RWPE2 (cell line): ENCODE measurements at regions not wholly inside any gene's neighbourhood (a gene's known extent, or its start where the extent isn't known, plus 50 kb on each side); places are given as distances from the start of the nearest gene placed in this dataset.

Experiments
- ATAC-seq: fragments of 200-7000 bp; cut with Tn5 transposase; 3 replicates; pipeline ENCODE4 v1.9.1; 2021; ENCODE audit warnings: low read depth
- DNase-seq: peaks from one replicate; pipeline ENCODE4 v3.0.0-alpha.2; 2020; ENCODE audit warnings: low spot score
- H3K27ac ChIP-seq: fragments of 450-650 bp; 2 replicates; pipeline ENCODE4 v1.5.1; 2017; ENCODE audit warnings: mild to moderate bottlenecking; ENCODE audit not compliant: poor library complexity, severe bottlenecking
- H3K27me3 ChIP-seq: fragments of 250-450 bp; sonication (Bioruptor Pico); 2 replicates; pipeline ENCODE4 v1.5.1; 2021; ENCODE audit warnings: mild to moderate bottlenecking, moderate library complexity; ENCODE audit not compliant: insufficient read depth, poor library complexity, severe bottlenecking
- H3K36me3 ChIP-seq: fragments of 250-450 bp; sonication (Bioruptor Pico); 2 replicates; pipeline ENCODE4 v1.5.1; 2020; ENCODE audit warnings: low read depth, mild to moderate bottlenecking, moderate library complexity
- H3K4me1 ChIP-seq: fragments of 250-450 bp; sonication (Bioruptor Pico); 2 replicates; pipeline ENCODE4 v1.5.1; 2021; ENCODE audit warnings: mild to moderate bottlenecking, moderate library complexity; ENCODE audit not compliant: insufficient read depth, poor library complexity, severe bottlenecking
- H3K4me3 ChIP-seq: fragments of 250-450 bp; sonication (Bioruptor Pico); 2 replicates; pipeline ENCODE4 v1.5.1; 2021; ENCODE audit warnings: mild to moderate bottlenecking, moderate library complexity; ENCODE audit not compliant: severe bottlenecking
- H3K9me3 ChIP-seq: fragments of 250-450 bp; sonication (Bioruptor Pico); 2 replicates; pipeline ENCODE4 v1.5.1; 2021; ENCODE audit warnings: mild to moderate bottlenecking, moderate library complexity; ENCODE audit not compliant: severe bottlenecking
- TF ChIP-seq, protein P1 (sequence below): fragments of 450-650 bp; IDR thresholded peaks from one replicate; pipeline ENCODE4 v1.5.1; 2017; ENCODE audit warnings: mild to moderate bottlenecking, moderate library complexity; ENCODE audit not compliant: poor library complexity, severe bottlenecking

DNA sequence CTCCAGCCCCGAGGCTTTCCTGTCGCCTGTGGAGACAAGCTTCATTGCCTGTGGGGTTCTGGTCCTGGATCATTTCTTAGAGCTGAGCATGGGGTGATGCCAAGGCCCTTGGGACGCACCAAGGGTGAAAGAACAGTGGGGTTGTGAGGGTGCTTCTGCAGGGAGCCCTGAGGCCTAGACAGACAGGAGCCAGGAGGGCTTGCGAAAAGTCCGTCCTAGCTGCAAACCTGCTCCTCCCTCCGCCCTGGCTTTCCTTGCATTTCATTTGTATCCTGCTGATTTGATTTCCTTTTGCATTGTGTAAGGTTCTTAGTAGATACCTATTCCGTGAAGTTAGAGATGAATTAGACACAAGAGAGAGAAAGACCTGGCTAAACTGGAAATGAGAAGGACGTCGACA, 286.9 kb upstream of the C2CD4B start:
- no peak for ATAC-seq
- H3K4me3 ChIP-seq = no peak overlapping the region
- no peaks in the 10 kb centered on the region for H3K9me3 ChIP-seq
- no peak for DNase-seq
- H3K27me3 ChIP-seq = no peaks in the 10 kb centered on the region
- TF ChIP-seq, protein P1, sequence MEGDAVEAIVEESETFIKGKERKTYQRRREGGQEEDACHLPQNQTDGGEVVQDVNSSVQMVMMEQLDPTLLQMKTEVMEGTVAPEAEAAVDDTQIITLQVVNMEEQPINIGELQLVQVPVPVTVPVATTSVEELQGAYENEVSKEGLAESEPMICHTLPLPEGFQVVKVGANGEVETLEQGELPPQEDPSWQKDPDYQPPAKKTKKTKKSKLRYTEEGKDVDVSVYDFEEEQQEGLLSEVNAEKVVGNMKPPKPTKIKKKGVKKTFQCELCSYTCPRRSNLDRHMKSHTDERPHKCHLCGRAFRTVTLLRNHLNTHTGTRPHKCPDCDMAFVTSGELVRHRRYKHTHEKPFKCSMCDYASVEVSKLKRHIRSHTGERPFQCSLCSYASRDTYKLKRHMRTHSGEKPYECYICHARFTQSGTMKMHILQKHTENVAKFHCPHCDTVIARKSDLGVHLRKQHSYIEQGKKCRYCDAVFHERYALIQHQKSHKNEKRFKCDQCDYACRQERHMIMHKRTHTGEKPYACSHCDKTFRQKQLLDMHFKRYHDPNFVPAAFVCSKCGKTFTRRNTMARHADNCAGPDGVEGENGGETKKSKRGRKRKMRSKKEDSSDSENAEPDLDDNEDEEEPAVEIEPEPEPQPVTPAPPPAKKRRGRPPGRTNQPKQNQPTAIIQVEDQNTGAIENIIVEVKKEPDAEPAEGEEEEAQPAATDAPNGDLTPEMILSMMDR = no peak
- H3K27ac ChIP-seq = no peak overlapping the region
- peaks cover 12% of the 10 kb centered on the region for H3K4me1 ChIP-seq
- no peaks in the 10 kb centered on the region for H3K36me3 ChIP-seq

DNA sequence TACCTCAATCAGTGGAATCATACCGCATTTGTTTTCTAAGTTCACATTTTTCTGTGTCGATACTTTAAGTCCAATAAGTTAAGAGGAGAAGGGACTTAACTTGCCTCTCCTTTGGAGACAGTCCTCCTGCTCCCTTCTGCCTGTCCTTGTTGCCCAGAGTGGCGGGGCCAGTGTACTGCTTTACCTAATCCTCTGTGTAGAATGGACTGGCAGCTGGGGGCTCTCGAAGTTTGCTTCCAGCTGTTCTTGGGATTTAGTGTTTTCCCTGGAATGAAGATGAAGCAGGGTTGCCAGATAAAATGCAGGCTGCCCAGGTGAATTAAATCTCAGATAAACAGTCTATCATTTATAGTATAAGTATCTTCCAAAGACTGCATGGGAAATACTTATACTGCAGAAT, 287.6 kb upstream of the C2CD4B start:
- TF ChIP-seq, protein P1 = no peak
- ATAC-seq (no peak), DNase-seq (no peak)
- Histone ChIP-seq H3K27ac (no peak overlapping the region), H3K36me3 (no peaks in the 10 kb centered on the region), H3K9me3 (no peaks in the 10 kb centered on the region), H3K4me1 (peaks cover 12% of the 10 kb centered on the region), H3K4me3 (no peak overlapping the region), H3K27me3 (no peaks in the 10 kb centered on the region)

DNA sequence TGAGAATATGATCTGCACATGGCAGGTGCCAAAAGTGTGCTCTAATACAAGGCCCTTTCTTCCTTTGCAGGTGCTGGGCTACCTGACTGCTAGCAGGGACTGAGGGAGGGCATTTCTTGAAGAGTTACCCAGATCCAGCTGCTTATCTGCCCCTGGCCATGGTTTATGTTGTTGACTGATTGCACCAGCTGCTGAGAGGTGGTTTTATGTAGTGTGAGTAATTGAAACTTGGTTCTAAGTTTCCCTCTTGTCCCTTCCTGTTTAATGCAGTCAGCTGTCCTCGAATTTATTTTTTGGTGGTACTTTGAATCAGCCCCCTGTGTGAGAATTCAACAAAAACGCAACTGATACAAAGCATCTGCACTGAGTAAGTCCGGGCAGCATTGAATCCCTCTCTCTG, 288.3 kb upstream of the C2CD4B start:
- H3K9me3 ChIP-seq = no peaks in the 10 kb centered on the region
- DNase-seq (no peak), ATAC-seq (peak; percentile 20; the same call in 1 of the 3 replicates)
- H3K4me1 ChIP-seq = peaks cover 12% of the 10 kb centered on the region
- H3K27ac ChIP-seq = no peak overlapping the region
- H3K4me3 ChIP-seq = no peak overlapping the region
- no peaks in the 10 kb centered on the region for H3K36me3 ChIP-seq
- TF ChIP-seq, protein P1 = no peak
- no peaks in the 10 kb centered on the region for H3K27me3 ChIP-seq

DNA sequence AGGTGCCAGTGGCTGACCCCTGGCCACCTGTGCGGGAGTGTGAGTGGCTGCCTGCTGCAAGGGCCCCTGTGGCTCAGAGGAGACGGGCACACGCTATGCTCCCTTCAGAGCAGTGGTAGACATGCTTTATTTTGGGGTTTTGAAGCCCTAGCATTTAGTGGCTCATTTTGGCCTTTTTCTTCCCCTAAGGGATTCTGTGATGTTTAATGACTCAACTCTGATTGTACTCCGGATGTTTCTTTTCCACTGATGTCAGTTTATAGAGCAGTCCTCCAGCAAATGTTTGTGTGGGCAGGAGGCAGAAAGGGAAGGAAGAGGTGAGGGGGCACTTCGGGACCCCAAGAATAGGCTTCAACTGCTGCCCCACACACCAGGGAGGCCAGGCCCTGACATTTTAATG, 288.9 kb upstream of the C2CD4B start:
- no peak overlapping the region for H3K4me3 ChIP-seq
- peak overlapping the region; percentile 4 for H3K27ac ChIP-seq
- ATAC-seq = peak; percentile 79

DNA sequence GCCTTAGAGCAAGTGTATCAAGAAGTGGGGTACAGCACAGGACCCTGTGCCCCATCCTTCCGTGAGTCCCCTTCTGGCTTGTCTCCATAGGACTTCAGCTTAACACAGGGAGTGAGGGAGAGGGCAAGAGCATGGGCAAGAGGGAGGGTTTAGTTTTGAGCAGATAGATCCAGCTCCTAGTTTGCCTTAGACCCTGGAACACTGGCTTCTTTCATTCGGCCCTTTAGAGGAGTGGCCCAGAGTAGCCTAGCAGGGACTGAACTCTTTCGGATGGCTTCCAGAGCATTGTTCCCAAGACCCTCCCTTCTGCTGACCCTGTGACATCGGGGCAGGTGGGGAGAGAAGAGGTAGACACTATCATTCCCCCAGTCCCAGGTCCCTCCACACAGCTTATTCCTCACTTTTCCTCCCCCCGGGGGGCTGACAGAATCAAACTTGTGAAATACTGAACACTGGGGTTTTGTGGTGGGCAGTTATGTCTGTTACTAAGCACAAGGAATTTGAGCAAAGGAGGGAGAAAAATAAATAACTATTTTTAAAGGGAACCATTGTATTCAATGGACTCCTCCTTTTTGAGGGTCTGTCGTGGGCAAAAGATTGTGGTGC, 289.6 kb upstream of the C2CD4B start:
- Histone ChIP-seq H3K4me1 (peaks cover 12% of the 10 kb centered on the region), H3K9me3 (no peaks in the 10 kb centered on the region), H3K36me3 (no peaks in the 10 kb centered on the region), H3K27me3 (no peaks in the 10 kb centered on the region), H3K27ac (no peak overlapping the region), H3K4me3 (no peak overlapping the region)
- ATAC-seq (no peak), DNase-seq (no peak)
- TF ChIP-seq, protein P1 = no peak

More for the DNA sequence above, 288.9 kb upstream of the C2CD4B start:
- TF ChIP-seq, protein P1 = no peak
- DNase-seq = no peak
- H3K27me3 ChIP-seq = no peaks in the 10 kb centered on the region
- H3K4me1 ChIP-seq = peaks cover 12% of the 10 kb centered on the region
- no peaks in the 10 kb centered on the region for H3K9me3 ChIP-seq
- H3K36me3 ChIP-seq = no peaks in the 10 kb centered on the region
